G401 (cell line): ENCODE measurements at regions not wholly inside any gene's neighbourhood (a gene's known extent, or its start where the extent isn't known, plus 50 kb on each side); places are given as distances from the start of the nearest gene placed in this dataset.
"Not testable (repeated sequence)": the region's sequence is repeated elsewhere in the genome, so short reads cannot be mapped to it uniquely, and the experiment has no call there.

Experiments
- DNase-seq: peaks from one replicate; pipeline ENCODE4 v3.0.0-alpha.2; 2015; ENCODE audit warnings: low spot score
- in situ Hi-C: cut with HindIII; loops from 2 replicates; pipeline ENCODE4 v1.10.0; 2016; ENCODE audit warnings: low sequenced_read_pairs, mixed read lengths

GRCh38 chr5:1575491-1575890, 51.7 kb upstream of the LPCAT1 start:
- in situ Hi-C loops, DNase-seq: not testable (repeated sequence)

- DNase-seq, in situ Hi-C loops: not testable (repeated sequence)
These were observed 50.2 kb upstream of the LPCAT1 start for GRCh38 chr5:1574023-1574318.

- in situ Hi-C loops, result not testable (repeated sequence)
These were observed 49.7 kb upstream of the LPCAT1 start for GRCh38 chr5:1573217-1574022.

More at GRCh38 chr5:1573217-1574022, 49.7 kb upstream of the LPCAT1 start:
- not testable (repeated sequence) for DNase-seq
